Activated B cell treated with CpG ODN at 0.5 μM for 24 hours (primary cell): ENCODE measurements at regions not wholly inside any gene's neighbourhood (a gene's known extent, or its start where the extent isn't known, plus 50 kb on each side); places are given as distances from the start of the nearest gene placed in this dataset.

Source experiments
- ATAC-seq: fragments of 200-7000 bp; cut with Tn5 transposase; one replicate; pipeline ENCODE4 v1.10.0; 2021; ENCODE audit warnings: low read depth, mild to moderate bottlenecking, moderate library complexity
- CTCF ChIA-PET: fragments of 350-600 bp; sonication (Branson Sonifier 250); formaldehyde crosslinking; loops from one replicate; lab custom pipeline; 2021; ENCODE audit warnings: antibody characterized with exemption; lab: Charles Lee
- POLR2A ChIA-PET: fragments of 350-600 bp; sonication (Branson Sonifier 250); formaldehyde crosslinking; loops from one replicate; lab custom pipeline; 2021; ENCODE audit warnings: antibody characterized with exemption; lab: Charles Lee
- DNase-seq: peaks from one replicate; pipeline ENCODE4 v3.0.0; 2022
- H3K27ac Mint-ChIP-seq: one replicate; pipeline ENCODE4 v1.8.0; 2020; ENCODE audit warnings: mixed read lengths
- H3K27me3 Mint-ChIP-seq: one replicate; pipeline ENCODE4 v1.8.0; 2021; ENCODE audit warnings: mixed read lengths
- H3K36me3 Mint-ChIP-seq: one replicate; pipeline ENCODE4 v1.8.0; 2021; ENCODE audit warnings: low read depth, mixed read lengths
- H3K4me1 Mint-ChIP-seq: one replicate; pipeline ENCODE4 v1.8.0; 2021; ENCODE audit warnings: mixed read lengths
- H3K4me3 Mint-ChIP-seq: one replicate; pipeline ENCODE4 v1.8.0; 2020; ENCODE audit warnings: mild to moderate bottlenecking, mixed read lengths
- H3K9me3 Mint-ChIP-seq: one replicate; pipeline ENCODE4 v1.8.0; 2020; ENCODE audit warnings: mixed read lengths
- CTCF ChIP-seq: fragments of 200-600 bp; IDR thresholded peaks from one replicate; pipeline ENCODE4 v1.8.0; 2022; ENCODE audit warnings: antibody characterized with exemption, mild to moderate bottlenecking
- intact Hi-C: fragments of 100-400 bp; cut with micrococcal nuclease; formaldehyde crosslinking; loops from one replicate; pipeline ENCODE4 v1.15.1; 2024

- H3K36me3 Mint-ChIP-seq: no peaks in the 10 kb centered on the region
- H3K27me3 Mint-ChIP-seq: no peaks in the 10 kb centered on the region
- intact Hi-C loops: no loop called here
- no peak for ATAC-seq
- no peak for TF ChIP-seq CTCF
- no peaks in the 10 kb centered on the region for H3K4me1 Mint-ChIP-seq
- H3K4me3 Mint-ChIP-seq: no peak overlapping the region
- no peaks in the 10 kb centered on the region for H3K9me3 Mint-ChIP-seq
- DNase-seq: no peak
- CTCF ChIA-PET: no interaction called here
- POLR2A ChIA-PET: no interaction called here
- no peak overlapping the region for H3K27ac Mint-ChIP-seq
Observed at GRCh38 chr9:515665-516064, 301.0 kb downstream of the DOCK8 start.

- no peak overlapping the region for H3K27ac Mint-ChIP-seq
- ATAC-seq (no peak), DNase-seq (no peak)
- H3K27me3 Mint-ChIP-seq: no peaks in the 10 kb centered on the region
- TF ChIP-seq CTCF: no peak
- no peaks in the 10 kb centered on the region for H3K4me1 Mint-ChIP-seq
- intact Hi-C loops: no loop called here
- ChIA-PET CTCF (no interaction called here), POLR2A (no interaction called here)
- no peaks in the 10 kb centered on the region for H3K36me3 Mint-ChIP-seq
- H3K4me3 Mint-ChIP-seq: no peak overlapping the region
- no peaks in the 10 kb centered on the region for H3K9me3 Mint-ChIP-seq
Observed at GRCh38 chr9:517993-518392, 303.3 kb downstream of the DOCK8 start.

GRCh38 chr9:518540-518939 is 303.9 kb downstream of the DOCK8 start:
- Mint-ChIP-seq H3K4me1 (no peaks in the 10 kb centered on the region), H3K27ac (no peak overlapping the region), H3K4me3 (no peak overlapping the region), H3K36me3 (no peaks in the 10 kb centered on the region), H3K9me3 (no peaks in the 10 kb centered on the region), H3K27me3 (no peaks in the 10 kb centered on the region)
- no peak for TF ChIP-seq CTCF
- DNase-seq: no peak
- ChIA-PET CTCF (no interaction called here), POLR2A (no interaction called here)
- intact Hi-C loops: no loop called here
- no peak for ATAC-seq

GRCh38 chr9:519579-519978 is 304.9 kb downstream of the DOCK8 start:
- DNase-seq (no peak), ATAC-seq (no peak)
- Mint-ChIP-seq H3K4me1 (no peaks in the 10 kb centered on the region), H3K4me3 (no peak overlapping the region), H3K27ac (no peak overlapping the region), H3K9me3 (no peaks in the 10 kb centered on the region), H3K27me3 (no peaks in the 10 kb centered on the region), H3K36me3 (no peaks in the 10 kb centered on the region)
- POLR2A ChIA-PET: no interaction called here
- TF ChIP-seq CTCF: no peak
- CTCF ChIA-PET: no interaction called here
- intact Hi-C loops: no loop called here

GRCh38 chr9:520302-520701 is 305.6 kb downstream of the DOCK8 start:
- Mint-ChIP-seq H3K4me1 (no peaks in the 10 kb centered on the region), H3K4me3 (no peak overlapping the region), H3K27ac (no peak overlapping the region), H3K36me3 (no peaks in the 10 kb centered on the region), H3K27me3 (no peaks in the 10 kb centered on the region), H3K9me3 (no peaks in the 10 kb centered on the region)
- intact Hi-C loops: no loop called here
- TF ChIP-seq CTCF: no peak
- ChIA-PET POLR2A (no interaction called here), CTCF (no interaction called here)
- ATAC-seq (no peak), DNase-seq (no peak)
